Endothelial cell of umbilical vein (primary cell): ENCODE measurements at regions not wholly inside any gene's neighbourhood (a gene's known extent, or its start where the extent isn't known, plus 50 kb on each side); places are given as distances from the start of the nearest gene placed in this dataset.

Source experiments
- EZH2 ChIP-seq: IDR thresholded peaks from 2 replicates; pipeline ENCODE4 v1.6.1; 2012; ENCODE audit warnings: borderline replicate concordance, low read depth, mild to moderate bottlenecking, moderate library complexity, low read length, inconsistent platforms; ENCODE audit not compliant: severe bottlenecking
- GATA2 ChIP-seq: IDR thresholded peaks from 2 replicates; pipeline ENCODE4 v1.7.0; 2011; ENCODE audit warnings: low read depth, mild to moderate bottlenecking, moderate library complexity, mixed read lengths, low read length; ENCODE audit not compliant: insufficient read length, insufficient read depth
- MAX ChIP-seq: IDR thresholded peaks from 2 replicates; pipeline ENCODE4 v1.6.1; 2011; ENCODE audit not compliant: insufficient read depth, insufficient read length
- POLR2A ChIP-seq: IDR thresholded peaks from 2 replicates; pipeline ENCODE4 v1.6.1; 2012; ENCODE audit warnings: low read depth, mild to moderate bottlenecking, control low read depth, low read length
- TF ChIP-seq, protein P1 (sequence below), 2 donors: IDR thresholded peaks; 1 replicate in 1 of 2; 2 replicates in 1 of 2; pipeline ENCODE4 v1.5.1; 2011; ENCODE audit warnings: low read length in 2 of 2, mild to moderate bottlenecking in 2 of 2, moderate library complexity in 2 of 2, control low read depth in 1 of 2, inconsistent platforms in 1 of 2, low read depth in 1 of 2; ENCODE audit not compliant: insufficient read depth in 1 of 2; ENCODE audit errors: extremely low read depth in 1 of 2

- TF ChIP-seq POLR2A (no peak), GATA2 (no peak), EZH2 (no peak), MAX (no peak)
- TF ChIP-seq, protein P1, sequence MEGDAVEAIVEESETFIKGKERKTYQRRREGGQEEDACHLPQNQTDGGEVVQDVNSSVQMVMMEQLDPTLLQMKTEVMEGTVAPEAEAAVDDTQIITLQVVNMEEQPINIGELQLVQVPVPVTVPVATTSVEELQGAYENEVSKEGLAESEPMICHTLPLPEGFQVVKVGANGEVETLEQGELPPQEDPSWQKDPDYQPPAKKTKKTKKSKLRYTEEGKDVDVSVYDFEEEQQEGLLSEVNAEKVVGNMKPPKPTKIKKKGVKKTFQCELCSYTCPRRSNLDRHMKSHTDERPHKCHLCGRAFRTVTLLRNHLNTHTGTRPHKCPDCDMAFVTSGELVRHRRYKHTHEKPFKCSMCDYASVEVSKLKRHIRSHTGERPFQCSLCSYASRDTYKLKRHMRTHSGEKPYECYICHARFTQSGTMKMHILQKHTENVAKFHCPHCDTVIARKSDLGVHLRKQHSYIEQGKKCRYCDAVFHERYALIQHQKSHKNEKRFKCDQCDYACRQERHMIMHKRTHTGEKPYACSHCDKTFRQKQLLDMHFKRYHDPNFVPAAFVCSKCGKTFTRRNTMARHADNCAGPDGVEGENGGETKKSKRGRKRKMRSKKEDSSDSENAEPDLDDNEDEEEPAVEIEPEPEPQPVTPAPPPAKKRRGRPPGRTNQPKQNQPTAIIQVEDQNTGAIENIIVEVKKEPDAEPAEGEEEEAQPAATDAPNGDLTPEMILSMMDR (IDR thresholded peaks at IDR 0.05; ENCODE audit: extremely low read depth in 1 of 2, insufficient read depth in 1 of 2, low read depth in 1 of 2, low read length in 2 of 2): no peak
These were observed 148.8 kb downstream of the GATB start for GRCh38 chr4:151611960-151612359.
